ENCODE measurements at regions not wholly inside any gene's neighbourhood (a gene's known extent, or its start where the extent isn't known, plus 50 kb on each side); places are given as distances from the start of the nearest gene placed in this dataset.

GRCh38 chr3:30962084-30962483 lies 67.6 kb upstream of the GADL1 start:
- Histone ChIP-seq H2AFZ (ENCODE audit: low read depth, low read length, poor library complexity, severe bottlenecking) (no peak overlapping the region), H3K36me3 (ENCODE audit: control insufficient read depth in 1 of 2, insufficient read depth in 2 of 2, low read length in 2 of 2) (no peaks in the 10 kb centered on the region), H3K4me2 (ENCODE audit: low read length) (no peak overlapping the region), H3K9me2 (ENCODE audit: insufficient read depth) (no peaks in the 10 kb centered on the region), H3K4me1 (ENCODE audit: control insufficient read depth in 1 of 2, insufficient read depth in 2 of 2, low read length in 2 of 2) (no peaks in the 10 kb centered on the region), H4K20me1 (ENCODE audit: insufficient read depth) (no peaks in the 10 kb centered on the region), H3K9me3 (ENCODE audit: control insufficient read depth in 1 of 2, insufficient read depth in 1 of 2, low read depth in 1 of 2, low read length in 2 of 2) (no peaks in the 10 kb centered on the region; a peak in 1 of 4 replicates), H3K9ac (ENCODE audit: low read length) (no peak overlapping the region), H3K27ac (ENCODE audit: low read depth, low read length) (no peak overlapping the region), H3K4me3 (replicated peaks in 1 of 2; ENCODE audit: low read depth in 1 of 2, low read length in 2 of 2) (no peak overlapping the region), H3K27me3 (ENCODE audit: insufficient read depth, low read length) (no peaks in the 10 kb centered on the region), H3K79me2 (ENCODE audit: insufficient read depth, low read length) (no peaks in the 10 kb centered on the region)
- intact Hi-C loops (cut with micrococcal nuclease): no loop called here
- BruUV-seq (replicated peaks): no TSS peak
- no peak for TF ChIP-seq POLR2AphosphoS5 (IDR thresholded peaks at IDR 0.05; ENCODE audit: low read depth, low read length)
- TF ChIP-seq EGR1 (IDR thresholded peaks at IDR 0.05; ENCODE audit: low read depth): no peak
- TF ChIP-seq POLR2A (IDR thresholded peaks at IDR 0.05; ENCODE audit: borderline replicate concordance, extremely low read depth, insufficient read depth, insufficient read length): no peak
- TF ChIP-seq ZNF274 (IDR thresholded peaks at IDR 0.05; ENCODE audit: low read depth, low read length): no peak
- TF ChIP-seq, protein P1, sequence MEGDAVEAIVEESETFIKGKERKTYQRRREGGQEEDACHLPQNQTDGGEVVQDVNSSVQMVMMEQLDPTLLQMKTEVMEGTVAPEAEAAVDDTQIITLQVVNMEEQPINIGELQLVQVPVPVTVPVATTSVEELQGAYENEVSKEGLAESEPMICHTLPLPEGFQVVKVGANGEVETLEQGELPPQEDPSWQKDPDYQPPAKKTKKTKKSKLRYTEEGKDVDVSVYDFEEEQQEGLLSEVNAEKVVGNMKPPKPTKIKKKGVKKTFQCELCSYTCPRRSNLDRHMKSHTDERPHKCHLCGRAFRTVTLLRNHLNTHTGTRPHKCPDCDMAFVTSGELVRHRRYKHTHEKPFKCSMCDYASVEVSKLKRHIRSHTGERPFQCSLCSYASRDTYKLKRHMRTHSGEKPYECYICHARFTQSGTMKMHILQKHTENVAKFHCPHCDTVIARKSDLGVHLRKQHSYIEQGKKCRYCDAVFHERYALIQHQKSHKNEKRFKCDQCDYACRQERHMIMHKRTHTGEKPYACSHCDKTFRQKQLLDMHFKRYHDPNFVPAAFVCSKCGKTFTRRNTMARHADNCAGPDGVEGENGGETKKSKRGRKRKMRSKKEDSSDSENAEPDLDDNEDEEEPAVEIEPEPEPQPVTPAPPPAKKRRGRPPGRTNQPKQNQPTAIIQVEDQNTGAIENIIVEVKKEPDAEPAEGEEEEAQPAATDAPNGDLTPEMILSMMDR (IDR thresholded peaks at IDR 0.05 in 2 of 3, conservative IDR thresholded peaks at IDR 0.05 in 1 of 3; ENCODE audit: borderline replicate concordance in 1 of 3, insufficient read depth in 1 of 3, low read depth in 2 of 3, low read length in 2 of 3): no peak
- no peak for TF ChIP-seq CEBPB (IDR thresholded peaks at IDR 0.05; ENCODE audit: low read depth)
- TF ChIP-seq YY1 (IDR thresholded peaks at IDR 0.05; ENCODE audit: extremely low read depth, insufficient replicate concordance, low read depth, low read length): no peak
- no peak for TF ChIP-seq ZBTB33 (IDR thresholded peaks at IDR 0.05; ENCODE audit: extremely low read depth, insufficient replicate concordance, low read length)
- no peak for TF ChIP-seq EZH2 (IDR thresholded peaks at IDR 0.05)
- TF ChIP-seq JUND (IDR thresholded peaks at IDR 0.05): no peak
- TF ChIP-seq ZFX (IDR thresholded peaks at IDR 0.05): no peak
- no peak for TF ChIP-seq TCF7L2 (IDR thresholded peaks at IDR 0.05; ENCODE audit: borderline replicate concordance, extremely low read depth, insufficient read depth, insufficient read length)
- TF ChIP-seq ATF3 (IDR thresholded peaks at IDR 0.05): no peak
- no peak for TF ChIP-seq ELF1 (IDR thresholded peaks at IDR 0.05; ENCODE audit: borderline replicate concordance, low read depth)
- no peak for TF ChIP-seq SP1 (IDR thresholded peaks at IDR 0.05; ENCODE audit: low read depth)
- ChIA-PET POLR2A (no interaction called here), RAD21 (ENCODE audit: low non-redundant PET in 1 of 2, low total read pairs in 2 of 2, uncharacterized antibody in 2 of 2, unreplicated experiment in 2 of 2) (no interaction called here), CTCF (no interaction called here)
- ATAC-seq (no peak), DNase-seq (ENCODE audit: low read depth, low spot score) (no peak)

Data from HCT116 (cell line).